Natural killer cell treated with Interleukin-12 subunit alpha and Interleukin-12 subunit beta and Interleukin-15 and Interleukin-18, amount 100 ng/mL, for 72 hours (primary cell): ENCODE measurements at regions not wholly inside any gene's neighbourhood (a gene's known extent, or its start where the extent isn't known, plus 50 kb on each side); places are given as distances from the start of the nearest gene placed in this dataset.

Experiments used
- ATAC-seq, 2 donors: fragments of 150-1000 bp; cut with Tn5 transposase in 1 of 2; sonication (Bioruptor Pico), chemical (Tn5 transposase) in 1 of 2; 2 replicates each; pipeline ENCODE4 v1.10.0; 2021
- DNase-seq: peaks from one replicate; pipeline ENCODE4 v3.0.0; 2022; ENCODE audit warnings: low spot score
- H3K27ac Mint-ChIP-seq, 2 donors: 1 replicate in 1 of 2; 2 replicates in 1 of 2; pipeline ENCODE4 v1.8.0; 2022; ENCODE audit warnings: mixed read lengths in 2 of 2, mild to moderate bottlenecking in 1 of 2, moderate library complexity in 1 of 2
- H3K27me3 Mint-ChIP-seq, 2 donors: 1 replicate in 1 of 2; 2 replicates in 1 of 2; pipeline ENCODE4 v1.8.0; 2022; ENCODE audit warnings: mixed read lengths in 2 of 2
- H3K36me3 Mint-ChIP-seq: one replicate; pipeline ENCODE4 v1.8.0; 2022; ENCODE audit warnings: mixed read lengths
- H3K4me1 Mint-ChIP-seq, 2 donors: 1 replicate in 1 of 2; 2 replicates in 1 of 2; pipeline ENCODE4 v1.8.0; 2022; ENCODE audit warnings: low read depth in 2 of 2, mixed read lengths in 2 of 2, mild to moderate bottlenecking in 1 of 2
- H3K4me3 Mint-ChIP-seq: one replicate; pipeline ENCODE4 v1.8.0; 2022; ENCODE audit warnings: mixed read lengths
- H3K9me3 Mint-ChIP-seq: 2 replicates; pipeline ENCODE4 v1.8.0; 2022; ENCODE audit warnings: mixed read lengths

DNA sequence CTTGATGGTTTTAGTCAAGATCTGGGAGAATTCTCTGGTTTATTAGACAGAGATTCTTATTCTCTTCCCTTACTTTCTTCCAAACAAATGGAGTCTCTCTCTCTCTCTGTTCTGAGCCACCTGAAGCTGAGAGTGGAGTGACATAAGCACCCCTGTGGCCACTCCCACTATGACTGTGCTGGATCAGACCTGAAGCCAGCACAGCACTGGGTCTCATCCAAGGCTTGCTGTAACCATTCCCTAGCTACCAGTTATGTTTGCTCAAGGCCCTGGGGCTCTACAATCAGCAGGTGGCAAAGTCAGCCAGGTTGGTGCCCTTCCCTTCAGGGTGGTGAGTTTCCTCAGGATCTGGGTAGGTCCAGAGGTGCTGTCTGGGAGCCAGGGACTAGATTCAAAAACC, 568.5 kb downstream of the AACS start:
- H3K27ac Mint-ChIP-seq, result no peak overlapping the region
- ATAC-seq (no peak), DNase-seq (no peak)
- no peaks in the 10 kb centered on the region for H3K4me1 Mint-ChIP-seq
- no peaks in the 10 kb centered on the region for H3K36me3 Mint-ChIP-seq
- H3K4me3 Mint-ChIP-seq, result no peak overlapping the region
- H3K27me3 Mint-ChIP-seq, result peaks cover 0 to 7% of the 10 kb centered on the region in 2 donors
- H3K9me3 Mint-ChIP-seq, result peaks cover 3% of the 10 kb centered on the region

DNA sequence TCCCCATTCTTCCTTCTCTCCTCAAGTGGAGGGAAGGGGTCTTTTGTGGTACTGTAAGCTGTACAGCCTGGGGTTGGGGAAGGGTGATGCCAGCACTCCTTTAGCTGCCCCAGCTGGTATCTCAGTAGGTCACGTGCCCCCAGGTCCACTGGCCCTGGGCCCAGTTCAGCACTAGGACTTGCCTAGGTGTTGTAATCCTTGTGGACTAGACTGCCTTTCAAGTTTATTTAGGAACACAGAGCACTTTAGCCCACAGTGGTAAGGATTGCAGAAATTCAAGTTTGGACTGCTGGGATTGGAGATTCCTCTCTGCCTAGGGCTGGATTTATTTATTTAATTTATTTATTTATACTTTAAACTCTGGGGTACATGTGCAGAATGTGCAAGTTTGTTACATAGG, 569.6 kb downstream of the AACS start:
- no peak for ATAC-seq
- Mint-ChIP-seq H3K4me3 (no peak overlapping the region), H3K36me3 (no peaks in the 10 kb centered on the region), H3K4me1 (no peaks in the 10 kb centered on the region), H3K27ac (no peak overlapping the region), H3K27me3 (peaks cover 0 to 7% of the 10 kb centered on the region in 2 donors), H3K9me3 (peaks cover 6% of the 10 kb centered on the region)
- DNase-seq, result no peak

DNA sequence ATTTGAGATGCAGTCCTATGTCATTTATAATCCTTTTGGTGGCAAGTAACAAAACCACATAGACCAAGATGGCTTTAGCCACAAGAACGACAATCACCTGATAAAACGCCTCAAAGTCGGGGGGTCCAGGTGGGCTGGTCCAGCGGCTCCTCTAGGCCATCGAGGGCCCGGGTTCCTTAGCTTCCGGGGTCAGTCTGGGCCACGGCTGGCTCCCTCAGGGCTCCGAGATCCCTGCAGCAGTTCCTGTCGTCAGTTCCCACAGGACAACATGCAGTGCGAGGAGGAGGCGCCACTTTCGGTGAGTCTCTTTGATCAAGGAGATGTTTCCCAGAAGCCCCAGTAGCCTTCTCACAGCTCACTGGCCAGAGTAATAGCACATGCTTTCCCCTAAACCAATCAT, 574.6 kb downstream of the AACS start:
- H3K27me3 Mint-ChIP-seq, result no peaks in the 10 kb centered on the region
- no peak overlapping the region for H3K27ac Mint-ChIP-seq
- no peaks in the 10 kb centered on the region for H3K36me3 Mint-ChIP-seq
- H3K4me1 Mint-ChIP-seq, result no peaks in the 10 kb centered on the region
- no peak for ATAC-seq
- H3K9me3 Mint-ChIP-seq, result peaks cover 5% of the 10 kb centered on the region
- DNase-seq, result no peak
- H3K4me3 Mint-ChIP-seq, result no peak overlapping the region

DNA sequence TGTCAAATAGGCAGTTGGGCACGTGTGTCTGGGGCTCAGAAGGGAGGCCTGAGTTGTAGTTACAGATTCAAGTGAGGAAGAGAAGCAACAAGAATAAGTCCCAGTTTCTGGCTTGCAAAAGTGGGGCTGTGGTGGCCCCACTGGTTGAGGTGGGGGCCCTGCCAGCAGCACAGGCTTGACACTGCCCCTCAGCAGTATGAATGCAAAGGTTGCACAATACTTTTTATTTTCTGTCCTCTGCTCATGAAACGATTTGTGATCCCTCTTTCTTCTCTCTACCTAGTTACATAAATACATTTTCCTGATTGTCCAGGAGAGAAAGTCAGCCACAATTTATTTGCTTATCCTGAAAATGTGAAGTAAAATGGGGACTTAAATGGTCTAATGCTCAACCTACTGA, 577.8 kb downstream of the AACS start:
- DNase-seq, result no peak
- Mint-ChIP-seq H3K4me1 (no peaks in the 10 kb centered on the region), H3K27ac (no peak overlapping the region)

DNA sequence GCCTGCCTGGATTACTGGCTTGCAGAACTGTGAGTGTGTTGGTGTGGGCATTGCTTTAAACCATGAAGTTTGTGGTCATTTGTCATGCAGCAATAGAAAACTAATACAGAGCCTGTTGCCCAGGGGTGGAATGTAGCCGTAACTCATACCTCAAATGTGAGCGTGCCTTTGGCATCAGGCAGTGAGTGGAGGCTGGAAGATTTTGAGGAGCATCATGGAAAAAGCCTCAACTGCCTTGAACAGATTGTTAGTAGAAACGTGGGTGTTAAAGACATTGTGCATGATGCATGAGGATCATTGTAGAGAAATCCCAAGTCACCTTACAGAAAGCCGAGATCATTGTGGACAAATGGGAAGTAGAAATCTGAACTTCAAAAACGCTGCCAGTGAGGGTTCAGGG, 580.5 kb downstream of the AACS start:
- H3K4me3 Mint-ChIP-seq, result no peak overlapping the region
- H3K27me3 Mint-ChIP-seq, result no peaks in the 10 kb centered on the region
- ATAC-seq (no peak), DNase-seq (no peak)
- H3K4me1 Mint-ChIP-seq, result no peaks in the 10 kb centered on the region
- no peaks in the 10 kb centered on the region for H3K36me3 Mint-ChIP-seq
- H3K9me3 Mint-ChIP-seq, result peaks cover 9% of the 10 kb centered on the region
- no peak overlapping the region for H3K27ac Mint-ChIP-seq

More for the DNA sequence above, 577.8 kb downstream of the AACS start:
- H3K4me3 Mint-ChIP-seq, result no peak overlapping the region
- H3K36me3 Mint-ChIP-seq, result no peaks in the 10 kb centered on the region
- ATAC-seq, result no peak
- peaks cover 5% of the 10 kb centered on the region for H3K9me3 Mint-ChIP-seq
- no peaks in the 10 kb centered on the region for H3K27me3 Mint-ChIP-seq

DNA sequence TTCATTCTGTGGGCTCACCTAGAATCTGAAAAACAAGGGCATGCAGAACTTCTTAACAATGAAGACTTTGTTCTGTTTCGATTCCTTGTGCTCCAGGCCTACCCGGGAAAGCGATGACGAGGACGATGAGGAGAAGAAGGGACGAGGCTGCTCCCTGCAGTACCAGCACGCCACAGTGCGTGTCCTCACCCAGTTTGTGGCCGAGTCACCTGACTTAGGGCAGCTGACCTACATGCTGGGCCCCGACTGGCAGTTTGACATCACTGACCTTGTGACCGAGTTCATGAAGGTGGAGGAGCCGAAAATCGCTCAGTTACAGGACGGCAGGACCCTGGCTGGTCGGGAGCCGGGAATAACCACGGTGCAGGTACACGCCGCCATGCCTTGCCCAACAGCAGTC, 585.4 kb downstream of the AACS start:
- no peak overlapping the region for H3K4me3 Mint-ChIP-seq
- no peak for DNase-seq
- H3K27me3 Mint-ChIP-seq, result no peaks in the 10 kb centered on the region
- no peak overlapping the region for H3K27ac Mint-ChIP-seq
- H3K36me3 Mint-ChIP-seq, result no peaks in the 10 kb centered on the region
- H3K9me3 Mint-ChIP-seq, result peaks cover 13% of the 10 kb centered on the region
- no peak for ATAC-seq
- no peaks in the 10 kb centered on the region for H3K4me1 Mint-ChIP-seq

DNA sequence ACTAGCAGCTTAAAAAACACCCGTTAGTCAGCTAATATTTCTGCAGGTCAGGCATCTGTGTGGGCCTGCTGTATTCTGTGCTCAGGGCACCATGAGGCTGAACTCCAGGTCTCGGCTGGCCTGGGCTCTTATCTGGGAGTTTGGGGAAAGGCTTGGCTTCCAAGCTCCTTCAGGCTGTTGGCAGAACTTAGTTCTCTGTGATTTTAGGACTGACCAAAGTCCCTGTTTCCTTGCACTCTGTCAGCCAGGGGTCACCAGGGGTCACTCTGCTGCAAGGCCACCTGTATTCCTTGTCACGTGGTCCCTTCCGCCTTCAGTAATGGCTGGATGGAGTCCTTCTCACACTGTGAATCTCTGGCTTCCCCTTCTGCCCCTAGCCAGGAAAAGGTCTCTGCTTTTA, 586.4 kb downstream of the AACS start:
- no peak for ATAC-seq
- H3K4me1 Mint-ChIP-seq, result no peaks in the 10 kb centered on the region
- no peak overlapping the region for H3K4me3 Mint-ChIP-seq
- no peaks in the 10 kb centered on the region for H3K27me3 Mint-ChIP-seq
- no peak for DNase-seq
- H3K36me3 Mint-ChIP-seq, result no peaks in the 10 kb centered on the region
- H3K27ac Mint-ChIP-seq, result no peak overlapping the region
- H3K9me3 Mint-ChIP-seq, result peaks cover 13% of the 10 kb centered on the region

DNA sequence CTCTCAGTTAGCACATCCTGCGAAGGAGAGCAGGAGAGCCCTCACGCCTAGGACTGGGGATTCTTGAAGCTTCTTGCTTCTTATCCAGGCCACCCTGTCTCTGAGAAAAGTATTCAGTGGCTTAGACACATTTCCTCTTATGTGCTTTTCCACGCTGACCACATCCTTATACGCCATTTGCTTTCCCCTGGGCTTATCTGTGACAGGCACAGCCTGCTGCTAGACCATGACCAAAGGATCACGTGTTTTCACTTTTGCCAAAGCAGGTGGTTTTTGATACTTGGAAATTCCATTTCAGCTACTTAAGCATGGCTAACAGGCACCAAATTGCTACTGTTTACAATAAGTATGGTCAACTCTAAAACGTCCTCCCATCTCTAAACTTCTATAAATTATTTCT, 587.4 kb downstream of the AACS start:
- Mint-ChIP-seq H3K9me3 (peaks cover 13% of the 10 kb centered on the region), H3K4me3 (no peak overlapping the region), H3K27me3 (no peaks in the 10 kb centered on the region), H3K36me3 (no peaks in the 10 kb centered on the region), H3K27ac (no peak overlapping the region), H3K4me1 (no peaks in the 10 kb centered on the region)
- ATAC-seq, result no peak
- no peak for DNase-seq

DNA sequence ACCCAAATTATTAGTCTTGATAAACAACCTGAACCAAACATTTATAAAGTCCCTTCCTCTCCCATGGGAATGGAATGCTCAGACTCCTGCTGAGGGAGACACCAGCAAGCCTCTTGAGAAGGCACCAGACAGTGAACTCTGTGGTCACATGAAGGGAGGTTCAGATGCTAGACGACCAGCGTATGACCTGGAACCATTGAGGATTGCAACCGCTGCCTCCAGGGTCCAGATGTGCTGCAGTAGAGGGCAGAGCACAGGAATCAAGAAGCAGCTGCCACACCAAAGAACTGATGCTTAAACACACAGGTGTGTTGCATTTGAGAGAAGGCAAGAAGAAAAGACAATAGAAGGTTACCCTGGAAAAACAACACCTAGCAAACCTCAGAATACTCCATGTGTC, 592.4 kb downstream of the AACS start:
- H3K27me3 Mint-ChIP-seq, result no peaks in the 10 kb centered on the region
- no peak overlapping the region for H3K4me3 Mint-ChIP-seq
- no peak for ATAC-seq

DNA sequence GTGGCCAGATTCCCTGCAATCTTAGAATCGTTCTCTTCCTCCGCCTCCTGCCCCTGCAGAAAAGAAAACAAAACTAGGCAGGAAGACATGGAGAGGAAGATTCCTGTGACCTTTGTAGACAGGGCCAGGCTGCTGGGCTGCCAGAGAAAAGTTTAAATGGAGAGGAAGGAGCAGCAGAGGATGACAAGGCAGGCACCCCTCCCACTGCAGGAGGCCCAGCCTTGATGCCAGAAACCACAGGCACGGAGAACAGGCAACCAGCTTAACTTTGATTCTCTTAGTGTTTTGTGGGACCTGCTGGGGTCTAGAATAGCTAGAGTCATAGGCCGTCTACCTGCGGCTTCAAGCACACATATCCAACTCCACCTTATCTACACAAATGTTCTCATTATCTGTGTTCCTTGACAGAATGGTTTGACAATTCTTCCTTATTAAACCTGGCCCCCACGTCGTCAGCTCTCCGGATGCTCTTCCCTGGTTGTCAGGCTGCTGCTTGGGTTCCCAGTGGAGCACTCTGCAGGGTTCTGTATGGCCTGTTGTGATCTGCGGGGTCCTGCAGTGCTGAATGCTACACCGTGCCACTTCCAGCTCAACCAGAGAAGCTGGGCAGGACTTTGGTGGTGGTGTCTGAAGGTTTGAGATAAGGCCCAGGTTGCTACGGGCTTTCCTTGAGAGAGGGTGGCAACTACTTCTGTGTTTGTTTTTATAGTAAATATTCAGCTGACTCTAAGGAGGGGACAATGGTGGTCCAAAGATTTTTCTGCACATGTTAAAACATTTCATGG, 609.5 kb downstream of the AACS start:
- no peak overlapping the region for H3K4me3 Mint-ChIP-seq
- no peaks in the 10 kb centered on the region for H3K4me1 Mint-ChIP-seq
- peaks cover 0 to 2% of the 10 kb centered on the region in 2 donors for H3K27me3 Mint-ChIP-seq
- no peaks in the 10 kb centered on the region for H3K9me3 Mint-ChIP-seq
- H3K36me3 Mint-ChIP-seq, result no peaks in the 10 kb centered on the region
- H3K27ac Mint-ChIP-seq, result no peak overlapping the region
- ATAC-seq, result no peak
- DNase-seq, result no peak

More for the DNA sequence above, 592.4 kb downstream of the AACS start:
- Mint-ChIP-seq H3K9me3 (peaks cover 7% of the 10 kb centered on the region), H3K36me3 (no peaks in the 10 kb centered on the region), H3K27ac (no peak overlapping the region), H3K4me1 (no peaks in the 10 kb centered on the region)
- DNase-seq, result no peak

DNA sequence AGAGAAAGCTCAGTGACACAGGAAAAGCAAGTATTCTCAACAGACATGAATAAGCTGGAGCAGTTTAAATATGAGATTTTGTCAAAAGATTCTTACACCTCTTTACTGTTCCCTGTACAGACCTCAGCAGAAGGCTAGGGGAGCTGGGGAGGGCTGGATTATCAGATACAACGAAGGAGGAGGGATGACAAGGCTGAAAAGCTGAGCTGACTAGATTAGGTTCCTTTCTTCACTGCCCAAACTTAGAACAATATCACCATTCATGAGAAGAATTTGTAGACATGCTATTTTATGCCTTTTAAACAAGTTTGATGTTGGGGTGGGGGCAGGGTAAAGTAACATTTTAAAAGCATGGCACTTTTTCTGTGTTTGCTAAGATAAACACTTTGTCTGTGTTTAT, 611.1 kb downstream of the AACS start:
- Mint-ChIP-seq H3K27ac (no peak overlapping the region), H3K4me1 (no peaks in the 10 kb centered on the region), H3K4me3 (no peak overlapping the region), H3K36me3 (no peaks in the 10 kb centered on the region), H3K9me3 (no peaks in the 10 kb centered on the region), H3K27me3 (no peaks in the 10 kb centered on the region)
- DNase-seq (no peak), ATAC-seq (no peak)

DNA sequence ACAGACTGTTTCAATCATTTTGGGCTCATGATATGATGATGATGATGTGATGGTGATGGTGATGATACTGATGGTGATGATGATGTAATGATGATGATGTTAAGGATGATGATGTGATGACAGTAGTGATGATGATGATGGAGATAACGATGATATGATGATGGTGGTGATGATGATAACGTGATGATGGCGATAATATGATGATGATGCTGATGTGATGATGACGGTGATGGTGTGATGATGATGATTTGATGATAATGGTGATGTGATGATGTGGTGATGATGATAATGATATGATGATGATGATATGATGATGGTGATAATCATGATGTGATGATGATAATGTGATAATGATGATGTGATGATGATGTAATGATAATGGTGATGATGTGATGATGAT, 612.6 kb downstream of the AACS start:
- H3K9me3 Mint-ChIP-seq, result no peaks in the 10 kb centered on the region
- ATAC-seq (no peak), DNase-seq (no peak)
- H3K4me3 Mint-ChIP-seq, result no peak overlapping the region
- H3K36me3 Mint-ChIP-seq, result no peaks in the 10 kb centered on the region
- H3K27me3 Mint-ChIP-seq, result no peaks in the 10 kb centered on the region
- H3K4me1 Mint-ChIP-seq, result no peaks in the 10 kb centered on the region
- H3K27ac Mint-ChIP-seq, result no peak overlapping the region

DNA sequence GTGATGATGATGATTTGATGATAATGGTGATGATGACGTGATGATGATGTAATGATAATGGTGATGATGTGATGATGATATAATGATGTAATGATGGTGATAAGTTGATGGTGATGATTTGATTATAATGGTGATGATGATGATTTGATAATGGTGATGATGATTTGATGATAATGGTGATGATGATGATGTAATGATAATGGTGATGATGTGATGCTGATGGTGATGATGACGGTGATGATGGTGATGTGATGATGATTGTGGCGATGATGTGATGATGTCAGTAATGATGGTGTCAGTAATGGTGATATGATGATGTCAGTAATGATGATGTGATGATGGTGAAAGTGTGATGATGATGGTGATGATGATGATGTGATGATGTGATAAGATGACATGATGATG, 613.4 kb downstream of the AACS start:
- Mint-ChIP-seq H3K36me3 (no peaks in the 10 kb centered on the region), H3K9me3 (no peaks in the 10 kb centered on the region), H3K4me1 (no peaks in the 10 kb centered on the region), H3K4me3 (no peak overlapping the region), H3K27me3 (no peaks in the 10 kb centered on the region), H3K27ac (no peak overlapping the region)
- ATAC-seq, result no peak
- no peak for DNase-seq

DNA sequence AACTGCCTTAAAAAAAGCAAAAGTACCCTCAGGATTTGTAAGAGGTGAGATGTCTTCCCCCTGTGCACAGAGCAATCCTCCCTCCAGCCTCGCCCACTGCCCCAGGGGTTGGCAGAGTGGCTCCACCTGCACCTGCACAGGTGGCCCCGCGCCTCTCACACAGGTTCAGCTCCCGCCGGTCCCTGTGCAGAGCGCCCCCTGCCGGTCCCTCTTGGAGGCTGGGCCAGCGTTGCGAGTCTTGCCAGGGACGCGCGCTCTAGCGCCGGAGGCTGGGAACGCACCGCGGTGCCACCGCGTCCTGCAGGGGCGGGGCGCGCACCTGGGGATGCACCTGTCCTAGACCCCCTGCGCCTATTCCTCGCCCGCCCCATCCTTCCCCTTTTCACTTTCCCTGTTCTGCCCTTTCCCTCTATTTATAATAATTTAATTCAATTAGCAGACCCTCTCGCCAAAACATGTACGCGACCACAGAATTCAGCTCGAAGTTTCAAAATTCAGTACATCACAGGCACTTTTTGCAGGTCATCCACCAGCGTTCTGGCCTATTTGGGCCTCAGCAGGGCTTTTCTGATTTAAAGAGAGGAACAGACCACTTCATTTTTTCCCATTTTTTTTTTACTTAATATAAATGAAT, 618.6 kb downstream of the AACS start:
- Mint-ChIP-seq H3K36me3 (no peaks in the 10 kb centered on the region), H3K4me1 (no peaks in the 10 kb centered on the region), H3K4me3 (no peak overlapping the region), H3K27me3 (no peaks in the 10 kb centered on the region), H3K9me3 (no peaks in the 10 kb centered on the region), H3K27ac (no peak overlapping the region)
- ATAC-seq, result peak in 1 of 2 donors; percentile 48
- DNase-seq, result no peak
